ENCODE measurements at regions not wholly inside any gene's neighbourhood (a gene's known extent, or its start where the extent isn't known, plus 50 kb on each side); places are given as distances from the start of the nearest gene placed in this dataset.
"Not testable (repeated sequence)": the region's sequence is repeated elsewhere in the genome, so short reads cannot be mapped to it uniquely, and the experiment has no call there.

- Histone ChIP-seq H3K4me3 (no peak overlapping the region), H3K36me3 (no peaks in the 10 kb centered on the region), H3K4me1 (no peaks in the 10 kb centered on the region), H3K27me3 (no peaks in the 10 kb centered on the region), H3K27ac (no peak overlapping the region), H3K9me3 (no peaks in the 10 kb centered on the region), H3K9ac (ENCODE audit: low read depth in 2 of 2, low read length in 2 of 2) (no peak overlapping the region)
- TF ChIP-seq CTCF (IDR thresholded peaks at IDR 0.05) = no peak
- no peak for DNase-seq
- intact Hi-C loops (cut with DNase I) = no loop called here
These were observed 308.5 kb upstream of the MAGI2 start for GRCh38 chr7:79761876-79762429.

- H3K27ac ChIP-seq; H3K36me3 ChIP-seq; H3K4me1 ChIP-seq; H3K27me3 ChIP-seq; DNase-seq; H3K9me3 ChIP-seq; H3K9ac ChIP-seq (ENCODE audit: low read depth in 2 of 2, low read length in 2 of 2); intact Hi-C loops (cut with DNase I); H3K4me3 ChIP-seq: not testable (repeated sequence)
These were observed 297.5 kb upstream of the MAGI2 start for GRCh38 chr7:79750941-79751340.

- H3K9ac ChIP-seq (ENCODE audit: low read depth in 2 of 2, low read length in 2 of 2) = no peak overlapping the region
- intact Hi-C loops (cut with DNase I) = no loop called here
- TF ChIP-seq CTCF (IDR thresholded peaks at IDR 0.05) = no peak
- no peak overlapping the region for H3K4me3 ChIP-seq
- no peak overlapping the region for H3K27ac ChIP-seq
- H3K27me3 ChIP-seq = no peaks in the 10 kb centered on the region
- H3K9me3 ChIP-seq = no peaks in the 10 kb centered on the region
- DNase-seq = no peak
- no peaks in the 10 kb centered on the region for H3K36me3 ChIP-seq
- no peaks in the 10 kb centered on the region for H3K4me1 ChIP-seq
These were observed 296.4 kb upstream of the MAGI2 start for GRCh38 chr7:79749856-79750255.

GRCh38 chr7:79741684-79742083 is 288.2 kb upstream of the MAGI2 start:
- intact Hi-C loops (cut with DNase I) = no loop called here
- Histone ChIP-seq H3K27ac (no peak overlapping the region), H3K4me1 (no peaks in the 10 kb centered on the region), H3K27me3 (no peaks in the 10 kb centered on the region), H3K36me3 (no peaks in the 10 kb centered on the region), H3K4me3 (no peak overlapping the region), H3K9me3 (no peaks in the 10 kb centered on the region), H3K9ac (ENCODE audit: low read depth in 2 of 2, low read length in 2 of 2) (no peak overlapping the region)
- no peak for DNase-seq
- TF ChIP-seq CTCF (IDR thresholded peaks at IDR 0.05) = no peak

GRCh38 chr7:79740076-79740475 is 286.6 kb upstream of the MAGI2 start:
- Histone ChIP-seq H3K9ac (ENCODE audit: low read depth in 2 of 2, low read length in 2 of 2) (no peak overlapping the region), H3K27ac (no peak overlapping the region), H3K4me1 (no peaks in the 10 kb centered on the region), H3K36me3 (no peaks in the 10 kb centered on the region), H3K4me3 (no peak overlapping the region), H3K27me3 (no peaks in the 10 kb centered on the region), H3K9me3 (no peaks in the 10 kb centered on the region)
- DNase-seq = no peak
- no peak for TF ChIP-seq CTCF (IDR thresholded peaks at IDR 0.05)
- intact Hi-C loops (cut with DNase I) = no loop called here

- H3K27me3 ChIP-seq; H3K9ac ChIP-seq (ENCODE audit: low read depth in 2 of 2, low read length in 2 of 2); H3K27ac ChIP-seq; H3K4me1 ChIP-seq; H3K9me3 ChIP-seq; DNase-seq; intact Hi-C loops (cut with DNase I); H3K36me3 ChIP-seq; H3K4me3 ChIP-seq: not testable (repeated sequence)
These were observed 285.7 kb upstream of the MAGI2 start for GRCh38 chr7:79739036-79739709.

All from colonic mucosa (tissue), 4 donors.